DMS53 (cell line): ENCODE measurements at regions not wholly inside any gene's neighbourhood (a gene's known extent, or its start where the extent isn't known, plus 50 kb on each side); places are given as distances from the start of the nearest gene placed in this dataset.
A peak's percentile ranks its signal among the peaks of the same experiment; 100 is the strongest.

Experiments
- DNase-seq: peaks from one replicate; lab custom pipeline; 2025; lab: John Stamatoyannopoulos, UW

- DNase-seq: no peak
Measured at GRCh38 chr12:116483959-116484750, 75.0 kb upstream of the MAP1LC3B2 start.

GRCh38 chr12:116484807-116485206, 74.4 kb upstream of the MAP1LC3B2 start:
- no peak for DNase-seq

- no peak for DNase-seq
Measured at GRCh38 chr12:116489116-116489515, 70.1 kb upstream of the MAP1LC3B2 start.

- DNase-seq: no peak
Measured at GRCh38 chr12:116490471-116490870, 68.7 kb upstream of the MAP1LC3B2 start.

GRCh38 chr12:116492703-116493324, 66.4 kb upstream of the MAP1LC3B2 start:
- peak; percentile 94 for DNase-seq

- peak; percentile 20 for DNase-seq
Measured at GRCh38 chr12:116495260-116495659, 63.9 kb upstream of the MAP1LC3B2 start.

GRCh38 chr12:116497051-116497591, 62.1 kb upstream of the MAP1LC3B2 start:
- DNase-seq: no peak

GRCh38 chr12:116498471-116498870, 60.7 kb upstream of the MAP1LC3B2 start:
- no peak for DNase-seq

GRCh38 chr12:116502141-116502725, 56.9 kb upstream of the MAP1LC3B2 start:
- DNase-seq: no peak

GRCh38 chr12:116502989-116503496, 56.1 kb upstream of the MAP1LC3B2 start:
- DNase-seq: peak; percentile 90

- no peak for DNase-seq
Measured at GRCh38 chr12:116504438-116504837, 54.7 kb upstream of the MAP1LC3B2 start.

- no peak for DNase-seq
Measured at GRCh38 chr12:116506697-116507064, 52.5 kb upstream of the MAP1LC3B2 start.

GRCh38 chr12:116508145-116509121, 50.7 kb upstream of the MAP1LC3B2 start:
- DNase-seq: peak; percentile 63
